ENCODE measurements at regions not wholly inside any gene's neighbourhood (a gene's known extent, or its start where the extent isn't known, plus 50 kb on each side); places are given as distances from the start of the nearest gene placed in this dataset.

- TF ChIP-seq CTCF (IDR thresholded peaks at IDR 0.05), result no peak
- no peak for TF ChIP-seq POLR2A (IDR thresholded peaks at IDR 0.05)
Observed at GRCh38 chr4:85302756-85303155, 172.2 kb upstream of the ARHGAP24 start.
